Mammary epithelial cell (primary cell): ENCODE measurements at regions not wholly inside any gene's neighbourhood (a gene's known extent, or its start where the extent isn't known, plus 50 kb on each side); places are given as distances from the start of the nearest gene placed in this dataset.

ENCODE experiments used
- EZH2 ChIP-seq: IDR thresholded peaks from 2 replicates; pipeline ENCODE4 v1.6.1; 2012; ENCODE audit warnings: low read length, inconsistent platforms, borderline replicate concordance
- TF ChIP-seq, protein P1 (sequence below), 2 donors: IDR thresholded peaks in 1 of 2; conservative IDR thresholded peaks in 1 of 2; 2 replicates each; pipeline ENCODE4 v1.5.1; 2011 to 2012; ENCODE audit warnings: inconsistent platforms in 2 of 2, low read length in 2 of 2, mild to moderate bottlenecking in 2 of 2, control low read depth in 1 of 2, low read depth in 1 of 2; ENCODE audit not compliant: insufficient read depth in 1 of 2; ENCODE audit errors: extremely low read depth in 1 of 2

DNA sequence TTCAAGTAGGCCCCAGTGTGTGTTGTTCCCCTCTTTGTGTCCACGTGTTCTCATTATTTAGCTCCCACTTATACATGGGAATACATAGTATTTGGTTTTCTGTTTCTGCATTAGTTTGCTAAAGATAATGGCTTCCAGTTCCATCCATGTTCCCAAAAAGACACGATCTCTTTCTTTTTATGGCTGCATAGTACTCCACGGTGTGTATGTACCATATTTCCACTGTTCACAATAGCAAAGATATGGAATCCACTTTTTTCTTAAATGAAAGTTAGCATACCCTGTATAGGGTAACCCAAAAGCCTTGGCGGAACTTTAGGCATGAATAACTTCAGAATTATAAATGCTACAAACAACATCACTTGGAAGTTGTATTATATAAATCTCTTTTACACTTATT, 83.4 kb upstream of the NDUFV2 start:
- TF ChIP-seq, protein P1, sequence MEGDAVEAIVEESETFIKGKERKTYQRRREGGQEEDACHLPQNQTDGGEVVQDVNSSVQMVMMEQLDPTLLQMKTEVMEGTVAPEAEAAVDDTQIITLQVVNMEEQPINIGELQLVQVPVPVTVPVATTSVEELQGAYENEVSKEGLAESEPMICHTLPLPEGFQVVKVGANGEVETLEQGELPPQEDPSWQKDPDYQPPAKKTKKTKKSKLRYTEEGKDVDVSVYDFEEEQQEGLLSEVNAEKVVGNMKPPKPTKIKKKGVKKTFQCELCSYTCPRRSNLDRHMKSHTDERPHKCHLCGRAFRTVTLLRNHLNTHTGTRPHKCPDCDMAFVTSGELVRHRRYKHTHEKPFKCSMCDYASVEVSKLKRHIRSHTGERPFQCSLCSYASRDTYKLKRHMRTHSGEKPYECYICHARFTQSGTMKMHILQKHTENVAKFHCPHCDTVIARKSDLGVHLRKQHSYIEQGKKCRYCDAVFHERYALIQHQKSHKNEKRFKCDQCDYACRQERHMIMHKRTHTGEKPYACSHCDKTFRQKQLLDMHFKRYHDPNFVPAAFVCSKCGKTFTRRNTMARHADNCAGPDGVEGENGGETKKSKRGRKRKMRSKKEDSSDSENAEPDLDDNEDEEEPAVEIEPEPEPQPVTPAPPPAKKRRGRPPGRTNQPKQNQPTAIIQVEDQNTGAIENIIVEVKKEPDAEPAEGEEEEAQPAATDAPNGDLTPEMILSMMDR (conservative IDR thresholded peaks at IDR 0.05 in 1 of 2, IDR thresholded peaks at IDR 0.05 in 1 of 2; ENCODE audit: extremely low read depth in 1 of 2, insufficient read depth in 1 of 2, low read depth in 1 of 2, low read length in 2 of 2): no peak
- TF ChIP-seq EZH2: no peak
